ENCODE measurements at regions not wholly inside any gene's neighbourhood (a gene's known extent, or its start where the extent isn't known, plus 50 kb on each side); places are given as distances from the start of the nearest gene placed in this dataset.

DNA sequence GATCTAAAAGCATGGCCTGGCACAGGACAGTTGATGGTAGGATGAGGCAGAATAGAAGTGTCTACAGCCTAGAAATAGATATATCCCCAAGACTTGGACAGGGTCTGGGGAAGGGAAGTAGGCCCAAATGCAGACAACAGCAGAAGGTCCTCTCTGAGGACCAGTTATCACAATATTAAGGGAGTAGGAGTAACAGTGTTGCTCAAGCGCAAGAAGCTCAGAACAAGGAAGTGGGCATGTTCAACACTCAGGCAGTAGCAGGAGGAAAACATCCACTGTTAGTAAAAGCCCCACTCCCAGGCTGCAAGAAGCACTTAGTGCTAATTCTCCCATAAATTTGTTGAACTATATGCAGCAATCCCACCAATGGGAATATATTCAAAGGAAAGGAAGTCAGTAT is 314.7 kb downstream of the METTL4 start:
- H3K9me3 ChIP-seq, result no peaks in the 10 kb centered on the region
- no peak overlapping the region for H3K4me3 ChIP-seq
- DNase-seq (no peak), ATAC-seq (no peak)
- no peaks in the 10 kb centered on the region for H3K27me3 ChIP-seq (ENCODE audit: low read depth)
- no peaks in the 10 kb centered on the region for H3K36me3 ChIP-seq
- H3K4me1 ChIP-seq, result no peaks in the 10 kb centered on the region
- intact Hi-C loops (cut with DNase I), result no loop called here
- TF ChIP-seq, protein P1, sequence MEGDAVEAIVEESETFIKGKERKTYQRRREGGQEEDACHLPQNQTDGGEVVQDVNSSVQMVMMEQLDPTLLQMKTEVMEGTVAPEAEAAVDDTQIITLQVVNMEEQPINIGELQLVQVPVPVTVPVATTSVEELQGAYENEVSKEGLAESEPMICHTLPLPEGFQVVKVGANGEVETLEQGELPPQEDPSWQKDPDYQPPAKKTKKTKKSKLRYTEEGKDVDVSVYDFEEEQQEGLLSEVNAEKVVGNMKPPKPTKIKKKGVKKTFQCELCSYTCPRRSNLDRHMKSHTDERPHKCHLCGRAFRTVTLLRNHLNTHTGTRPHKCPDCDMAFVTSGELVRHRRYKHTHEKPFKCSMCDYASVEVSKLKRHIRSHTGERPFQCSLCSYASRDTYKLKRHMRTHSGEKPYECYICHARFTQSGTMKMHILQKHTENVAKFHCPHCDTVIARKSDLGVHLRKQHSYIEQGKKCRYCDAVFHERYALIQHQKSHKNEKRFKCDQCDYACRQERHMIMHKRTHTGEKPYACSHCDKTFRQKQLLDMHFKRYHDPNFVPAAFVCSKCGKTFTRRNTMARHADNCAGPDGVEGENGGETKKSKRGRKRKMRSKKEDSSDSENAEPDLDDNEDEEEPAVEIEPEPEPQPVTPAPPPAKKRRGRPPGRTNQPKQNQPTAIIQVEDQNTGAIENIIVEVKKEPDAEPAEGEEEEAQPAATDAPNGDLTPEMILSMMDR (IDR thresholded peaks at IDR 0.05), result no peak
- no peak overlapping the region for H3K27ac ChIP-seq

DNA sequence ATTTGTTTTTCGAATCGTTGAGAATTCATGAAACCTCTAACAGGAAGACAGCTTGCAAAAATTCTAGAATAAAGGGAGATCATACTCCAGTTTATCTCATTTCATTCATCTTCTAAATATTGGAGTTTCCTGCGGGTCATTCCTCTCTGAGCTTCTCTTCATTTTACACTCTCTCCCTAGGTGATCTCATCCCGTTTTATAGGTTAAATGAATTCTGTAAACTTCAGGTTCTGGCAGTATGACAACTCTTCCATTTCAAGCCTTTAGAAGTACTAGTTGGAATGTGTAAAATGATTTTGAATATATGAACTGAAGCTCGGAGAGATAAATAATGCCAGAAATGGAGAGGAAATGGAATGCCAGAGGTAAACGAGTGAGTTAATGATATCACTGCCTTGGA is 312.4 kb downstream of the METTL4 start:
- TF ChIP-seq, protein P1 (IDR thresholded peaks at IDR 0.05), result no peak
- DNase-seq, result no peak
- intact Hi-C loops (cut with DNase I), result no loop called here

GRCh38 chr18:2263303-2263890 is 307.9 kb downstream of the METTL4 start:
- H3K27me3 ChIP-seq (ENCODE audit: low read depth), result no peaks in the 10 kb centered on the region
- intact Hi-C loops (cut with DNase I), result no loop called here
- no peaks in the 10 kb centered on the region for H3K9me3 ChIP-seq
- ATAC-seq, result no peak
- H3K27ac ChIP-seq, result no peak overlapping the region
- no peaks in the 10 kb centered on the region for H3K36me3 ChIP-seq
- H3K4me1 ChIP-seq, result no peaks in the 10 kb centered on the region
- TF ChIP-seq, protein P1 (IDR thresholded peaks at IDR 0.05), result no peak
- no peak overlapping the region for H3K4me3 ChIP-seq
- no peak for DNase-seq

More for the DNA sequence above, 312.4 kb downstream of the METTL4 start:
- no peak for ATAC-seq
- H3K27me3 ChIP-seq (ENCODE audit: low read depth), result no peaks in the 10 kb centered on the region
- no peaks in the 10 kb centered on the region for H3K4me1 ChIP-seq
- no peak overlapping the region for H3K4me3 ChIP-seq
- H3K27ac ChIP-seq, result no peak overlapping the region
- no peaks in the 10 kb centered on the region for H3K36me3 ChIP-seq
- no peaks in the 10 kb centered on the region for H3K9me3 ChIP-seq

DNA sequence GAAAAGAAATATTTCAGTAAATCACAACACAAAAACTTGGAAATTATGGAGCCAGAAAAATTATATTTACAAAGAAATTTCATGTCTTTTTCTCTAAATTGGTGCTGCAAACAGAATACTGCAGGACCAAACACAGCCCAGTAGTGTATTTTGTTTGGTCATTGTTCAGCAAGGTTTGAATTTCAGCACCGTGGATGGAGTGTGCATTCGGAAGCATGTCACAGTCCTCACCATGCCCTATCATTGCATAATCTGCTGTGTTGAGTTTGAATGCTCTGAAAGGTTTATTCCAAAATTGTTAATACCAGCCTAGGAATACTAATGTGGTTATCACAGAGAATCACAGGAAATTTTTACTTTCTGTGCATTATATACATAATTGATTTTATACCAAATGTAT is 296.7 kb downstream of the METTL4 start:
- TF ChIP-seq, protein P1 (IDR thresholded peaks at IDR 0.05), result no peak
- no peak for ATAC-seq
- H3K4me3 ChIP-seq, result no peak overlapping the region
- no peaks in the 10 kb centered on the region for H3K4me1 ChIP-seq
- H3K27me3 ChIP-seq (ENCODE audit: low read depth), result no peaks in the 10 kb centered on the region
- intact Hi-C loops (cut with DNase I), result no loop called here
- no peaks in the 10 kb centered on the region for H3K36me3 ChIP-seq
- no peaks in the 10 kb centered on the region for H3K9me3 ChIP-seq
- no peak for DNase-seq
- no peak overlapping the region for H3K27ac ChIP-seq

DNA sequence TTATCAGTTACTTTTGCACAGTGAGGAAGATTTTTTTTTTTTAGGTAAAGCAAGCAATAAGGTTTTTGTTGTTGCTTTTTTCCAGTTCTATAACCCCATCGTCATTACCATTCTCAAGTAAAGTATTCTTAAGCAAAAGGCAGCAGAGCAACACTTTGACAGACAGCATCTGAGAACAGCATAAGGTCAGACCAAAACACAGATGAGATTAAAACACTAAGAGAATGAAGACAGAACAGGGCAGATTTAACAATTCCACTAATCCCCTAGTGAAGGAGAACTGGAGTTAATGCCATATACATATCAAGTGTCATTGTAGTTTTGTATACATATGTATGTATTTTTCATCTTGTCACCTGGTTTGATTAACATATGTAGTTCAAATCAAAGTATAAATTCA is 290.2 kb downstream of the METTL4 start:
- ATAC-seq, result no peak
- Histone ChIP-seq H3K9me3 (no peaks in the 10 kb centered on the region), H3K4me3 (no peak overlapping the region), H3K27ac (no peak overlapping the region), H3K4me1 (no peaks in the 10 kb centered on the region), H3K36me3 (no peaks in the 10 kb centered on the region), H3K27me3 (ENCODE audit: low read depth) (no peaks in the 10 kb centered on the region)
- TF ChIP-seq, protein P1 (IDR thresholded peaks at IDR 0.05), result no peak
- intact Hi-C loops (cut with DNase I), result no loop called here
- DNase-seq, result no peak
